Ishikawa (cell line): ENCODE measurements at regions not wholly inside any gene's neighbourhood (a gene's known extent, or its start where the extent isn't known, plus 50 kb on each side); places are given as distances from the start of the nearest gene placed in this dataset.

Source experiments
- CEBPB ChIP-seq: IDR thresholded peaks from 2 replicates; pipeline ENCODE4 v1.6.1; 2012
- CREB1 ChIP-seq: IDR thresholded peaks from 2 replicates; pipeline ENCODE4 v1.6.1; 2012; ENCODE audit warnings: low read depth
- EGR1 ChIP-seq: IDR thresholded peaks from 2 replicates; pipeline ENCODE4 v1.6.1; 2012
- EP300 ChIP-seq: IDR thresholded peaks from 2 replicates; pipeline ENCODE4 v1.6.1; 2012; ENCODE audit warnings: borderline replicate concordance
- FOXM1 ChIP-seq: IDR thresholded peaks from 2 replicates; pipeline ENCODE4 v1.6.1; 2012; ENCODE audit warnings: low read depth, borderline replicate concordance
- MAX ChIP-seq: IDR thresholded peaks from 2 replicates; pipeline ENCODE4 v1.6.1; 2012
- NFIC ChIP-seq: IDR thresholded peaks from 2 replicates; pipeline ENCODE4 v1.6.1; 2012
- RAD21 ChIP-seq: IDR thresholded peaks from 2 replicates; pipeline ENCODE4 v1.6.1; 2012; ENCODE audit warnings: low read depth
- REST ChIP-seq: IDR thresholded peaks from 2 replicates; pipeline ENCODE4 v1.6.1; 2012; ENCODE audit warnings: low read depth, mild to moderate bottlenecking
- TAF1 ChIP-seq: IDR thresholded peaks from 2 replicates; pipeline ENCODE4 v1.6.1; 2012; ENCODE audit warnings: low read depth, mild to moderate bottlenecking
- TCF12 ChIP-seq: IDR thresholded peaks from 2 replicates; pipeline ENCODE4 v1.6.1; 2012; ENCODE audit warnings: low read depth
- TEAD4 ChIP-seq: IDR thresholded peaks from 2 replicates; pipeline ENCODE4 v1.6.1; 2012
- USF1 ChIP-seq: IDR thresholded peaks from 2 replicates; pipeline ENCODE4 v1.6.1; 2012
- YY1 ChIP-seq: IDR thresholded peaks from 2 replicates; pipeline ENCODE4 v1.6.1; 2012; ENCODE audit warnings: low read depth
- ZBTB7A ChIP-seq: IDR thresholded peaks from 2 replicates; pipeline ENCODE4 v1.6.1; 2012; ENCODE audit warnings: low read depth

- TF ChIP-seq CREB1, result no peak
- TF ChIP-seq EGR1, result no peak
- TF ChIP-seq YY1, result no peak
- TF ChIP-seq USF1, result no peak
- TF ChIP-seq TCF12, result no peak
- TF ChIP-seq NFIC, result no peak
- no peak for TF ChIP-seq TAF1
- no peak for TF ChIP-seq CEBPB
- TF ChIP-seq MAX, result no peak
- no peak for TF ChIP-seq REST
- TF ChIP-seq FOXM1, result no peak
- no peak for TF ChIP-seq ZBTB7A
- TF ChIP-seq EP300, result no peak
- no peak for TF ChIP-seq RAD21
- TF ChIP-seq TEAD4, result no peak
Measured at GRCh38 chr2:220473611-220474010, 846.2 kb downstream of the SLC4A3 start.

GRCh38 chr2:220476877-220477276 is 849.4 kb downstream of the SLC4A3 start:
- TF ChIP-seq CEBPB (no peak), TEAD4 (no peak), RAD21 (no peak), USF1 (no peak), EGR1 (no peak), YY1 (no peak)

DNA sequence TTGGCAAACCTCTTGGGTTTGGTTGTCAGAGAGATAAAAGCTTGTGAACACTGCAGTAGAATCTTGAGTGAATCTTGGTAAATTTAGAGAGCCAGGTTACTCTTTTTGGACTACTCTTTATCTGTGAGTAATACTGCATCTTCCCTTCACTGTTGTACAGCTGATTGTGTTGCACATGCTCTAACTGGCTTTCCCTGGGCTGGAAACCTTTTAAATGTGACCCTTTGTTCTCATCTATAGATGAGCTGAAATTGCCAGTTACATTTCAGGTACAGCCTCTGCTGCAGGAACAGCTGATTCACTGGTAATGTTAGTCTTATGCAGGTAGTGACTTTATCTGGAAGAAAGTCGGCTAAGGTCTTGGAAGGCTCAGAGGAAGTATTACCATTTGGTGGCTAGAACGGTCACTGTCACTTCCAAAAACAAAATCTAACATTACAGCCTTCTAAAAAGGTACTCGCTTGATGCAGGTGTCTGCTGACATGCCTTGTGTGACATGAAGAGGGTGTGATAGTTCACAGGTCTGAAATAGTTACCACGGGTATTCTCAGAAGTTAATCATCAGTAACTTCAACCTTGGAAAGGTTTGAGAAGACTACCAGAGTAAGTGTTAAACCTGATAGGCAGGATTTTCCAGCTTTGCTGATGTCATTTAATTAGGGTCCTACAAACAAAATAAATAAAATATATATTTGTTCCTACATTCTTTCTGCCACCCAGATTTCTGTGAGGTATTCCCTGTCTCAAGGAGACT is 851.1 kb downstream of the SLC4A3 start:
- no peak for TF ChIP-seq EGR1
- no peak for TF ChIP-seq TEAD4
- no peak for TF ChIP-seq USF1
- TF ChIP-seq YY1, result no peak
- no peak for TF ChIP-seq RAD21
- no peak for TF ChIP-seq TAF1
- TF ChIP-seq ZBTB7A, result no peak
- TF ChIP-seq CREB1, result no peak
- TF ChIP-seq CEBPB, result no peak

- TF ChIP-seq CEBPB, result no peak
- no peak for TF ChIP-seq TCF12
- TF ChIP-seq EP300, result no peak
- no peak for TF ChIP-seq MAX
- no peak for TF ChIP-seq TAF1
- TF ChIP-seq ZBTB7A, result no peak
- no peak for TF ChIP-seq NFIC
- no peak for TF ChIP-seq RAD21
- TF ChIP-seq YY1, result no peak
- TF ChIP-seq TEAD4, result no peak
- TF ChIP-seq REST, result no peak
- no peak for TF ChIP-seq FOXM1
- no peak for TF ChIP-seq CREB1
- TF ChIP-seq USF1, result no peak
- TF ChIP-seq EGR1, result no peak
Measured at GRCh38 chr2:220482716-220483115, 855.3 kb downstream of the SLC4A3 start.

DNA sequence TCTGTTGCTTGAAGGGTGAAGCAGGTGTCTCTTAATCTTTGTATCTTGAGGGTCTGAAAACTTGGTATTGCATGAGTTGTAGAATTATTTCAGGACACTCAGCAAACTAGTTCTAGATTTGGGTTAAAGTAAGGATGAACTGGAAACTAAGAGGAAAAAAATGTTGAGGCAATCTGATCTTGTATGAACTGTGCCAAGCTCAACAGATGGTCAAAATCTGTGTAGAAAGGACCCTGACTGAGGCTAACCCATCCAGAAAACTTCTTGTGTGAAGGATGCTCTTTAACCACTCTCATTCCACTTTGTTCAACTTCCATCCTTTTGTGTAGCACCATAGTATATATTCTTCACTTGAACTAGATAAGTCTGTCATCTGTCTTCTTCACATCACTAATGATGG is 861.7 kb downstream of the SLC4A3 start:
- TF ChIP-seq YY1 (no peak), RAD21 (no peak), TEAD4 (no peak), CREB1 (no peak), MAX (no peak), TAF1 (no peak), EP300 (no peak), CEBPB (no peak), USF1 (no peak), TCF12 (no peak), ZBTB7A (no peak), EGR1 (no peak), REST (no peak), FOXM1 (no peak), NFIC (no peak)
